ENCODE measurements at regions not wholly inside any gene's neighbourhood (a gene's known extent, or its start where the extent isn't known, plus 50 kb on each side); places are given as distances from the start of the nearest gene placed in this dataset.

GRCh38 chr11:69209038-69209350, 53.3 kb downstream of the SMIM38 start:
- Histone ChIP-seq H3K27me3 (ENCODE audit: low read depth, low read length) (no peaks in the 10 kb centered on the region), H3K4me3 (ENCODE audit: low read length) (no peak overlapping the region), H2AFZ (ENCODE audit: low read depth, low read length) (no peak overlapping the region), H3K9me3 (ENCODE audit: insufficient read depth, low read length) (no peaks in the 10 kb centered on the region), H3K79me2 (ENCODE audit: low read length) (no peaks in the 10 kb centered on the region), H3K4me2 (ENCODE audit: low read length) (no peak overlapping the region), H4K20me1 (ENCODE audit: insufficient read depth, low read length) (no peaks in the 10 kb centered on the region), H3K36me3 (replicated peaks; ENCODE audit: low read depth, low read length) (peaks cover 6% of the 10 kb centered on the region), H3K9ac (ENCODE audit: low read length) (no peak overlapping the region), H3K27ac (ENCODE audit: low read length) (no peak overlapping the region), H3K4me1 (ENCODE audit: low read length) (peaks cover 46% of the 10 kb centered on the region)
- no peak for TF ChIP-seq CTCF (IDR thresholded peaks at IDR 0.05; ENCODE audit: low read depth, low read length)
- TF ChIP-seq EZH2phosphoT487 (IDR thresholded peaks at IDR 0.05; ENCODE audit: low read depth), result no peak

- Histone ChIP-seq H3K27ac (ENCODE audit: low read length) (no peak overlapping the region), H3K4me1 (ENCODE audit: low read length) (peaks cover 48% of the 10 kb centered on the region), H3K79me2 (ENCODE audit: low read length) (no peaks in the 10 kb centered on the region), H2AFZ (ENCODE audit: low read depth, low read length) (no peak overlapping the region), H3K4me2 (ENCODE audit: low read length) (no peak overlapping the region; the same call in 1 of the 2 replicates), H3K36me3 (replicated peaks; ENCODE audit: low read depth, low read length) (peaks cover 9% of the 10 kb centered on the region), H4K20me1 (ENCODE audit: insufficient read depth, low read length) (no peaks in the 10 kb centered on the region), H3K9ac (ENCODE audit: low read length) (no peak overlapping the region), H3K27me3 (ENCODE audit: low read depth, low read length) (no peaks in the 10 kb centered on the region), H3K4me3 (ENCODE audit: low read length) (no peak overlapping the region), H3K9me3 (ENCODE audit: insufficient read depth, low read length) (no peaks in the 10 kb centered on the region)
- TF ChIP-seq EZH2phosphoT487 (IDR thresholded peaks at IDR 0.05; ENCODE audit: low read depth) (no peak), CTCF (IDR thresholded peaks at IDR 0.05; ENCODE audit: low read depth, low read length) (no peak)
These were observed 53.9 kb downstream of the SMIM38 start for GRCh38 chr11:69209421-69210309.

- Histone ChIP-seq H3K79me2 (ENCODE audit: low read length) (no peaks in the 10 kb centered on the region), H3K9me3 (ENCODE audit: insufficient read depth, low read length) (no peaks in the 10 kb centered on the region), H3K4me2 (ENCODE audit: low read length) (no peak overlapping the region), H4K20me1 (ENCODE audit: insufficient read depth, low read length) (no peaks in the 10 kb centered on the region), H3K36me3 (replicated peaks; ENCODE audit: low read depth, low read length) (peaks cover 9% of the 10 kb centered on the region), H3K4me3 (ENCODE audit: low read length) (no peak overlapping the region), H3K27me3 (ENCODE audit: low read depth, low read length) (no peaks in the 10 kb centered on the region), H3K27ac (ENCODE audit: low read length) (no peak overlapping the region), H3K9ac (ENCODE audit: low read length) (no peak overlapping the region), H3K4me1 (ENCODE audit: low read length) (peaks cover 48% of the 10 kb centered on the region), H2AFZ (ENCODE audit: low read depth, low read length) (no peak overlapping the region)
- no peak for TF ChIP-seq EZH2phosphoT487 (IDR thresholded peaks at IDR 0.05; ENCODE audit: low read depth)
These were observed 54.7 kb downstream of the SMIM38 start for GRCh38 chr11:69210310-69211035.

GRCh38 chr11:69211540-69211919, 55.8 kb downstream of the SMIM38 start:
- TF ChIP-seq CTCF (IDR thresholded peaks at IDR 0.05; ENCODE audit: low read depth, low read length) (no peak), EZH2phosphoT487 (IDR thresholded peaks at IDR 0.05; ENCODE audit: low read depth) (no peak)
- H2AFZ ChIP-seq (ENCODE audit: low read depth, low read length), result no peak overlapping the region
- H3K27ac ChIP-seq (ENCODE audit: low read length), result peak overlapping the region; percentile 46

More at GRCh38 chr11:69211540-69211919, 55.8 kb downstream of the SMIM38 start:
- Histone ChIP-seq H3K79me2 (ENCODE audit: low read length) (no peaks in the 10 kb centered on the region), H3K4me3 (ENCODE audit: low read length) (no peak overlapping the region), H3K36me3 (replicated peaks; ENCODE audit: low read depth, low read length) (peaks cover 9% of the 10 kb centered on the region), H3K9ac (ENCODE audit: low read length) (no peak overlapping the region), H4K20me1 (ENCODE audit: insufficient read depth, low read length) (no peaks in the 10 kb centered on the region), H3K4me2 (ENCODE audit: low read length) (peak overlapping the region; percentile 33), H3K27me3 (ENCODE audit: low read depth, low read length) (no peaks in the 10 kb centered on the region), H3K4me1 (ENCODE audit: low read length) (peaks cover 48% of the 10 kb centered on the region), H3K9me3 (ENCODE audit: insufficient read depth, low read length) (no peaks in the 10 kb centered on the region)
